ENCODE measurements at regions not wholly inside any gene's neighbourhood (a gene's known extent, or its start where the extent isn't known, plus 50 kb on each side); places are given as distances from the start of the nearest gene placed in this dataset.

DNA sequence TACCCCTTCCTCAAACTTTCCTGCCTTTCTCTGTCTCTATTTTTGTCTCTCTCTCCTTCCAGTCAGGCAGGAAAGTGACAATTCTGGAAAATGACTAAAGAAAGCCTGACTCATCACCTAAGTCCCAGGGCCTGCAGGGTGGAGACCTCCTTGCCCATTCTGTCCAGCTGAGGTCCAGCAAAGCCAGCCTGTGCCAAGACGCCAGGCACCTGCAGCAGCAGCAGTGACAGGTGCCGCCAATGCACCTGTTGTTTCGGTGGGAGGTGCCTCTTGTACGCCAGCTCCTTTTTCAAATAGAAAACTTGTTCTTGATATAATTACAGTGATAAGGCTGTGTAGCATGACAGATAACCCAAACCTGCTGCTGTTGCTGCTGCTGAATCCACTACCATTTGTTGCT lies 501.3 kb downstream of the NTRK3 start:
- no peak overlapping the region for H3K4me3 ChIP-seq (ENCODE audit: low read length)
- no peaks in the 10 kb centered on the region for H3K79me2 ChIP-seq (replicated peaks; ENCODE audit: insufficient read depth, low read length)
- H3K9ac ChIP-seq (ENCODE audit: low read length), result no peak overlapping the region
- H3K36me3 ChIP-seq (ENCODE audit: insufficient read depth, low read length), result no peaks in the 10 kb centered on the region
- no peak overlapping the region for H3K4me2 ChIP-seq (ENCODE audit: low read length)
- H3K27ac ChIP-seq (ENCODE audit: low read length), result no peak overlapping the region
- no peaks in the 10 kb centered on the region for H4K20me1 ChIP-seq (ENCODE audit: insufficient read depth)
- H3K9me2 ChIP-seq (ENCODE audit: insufficient read depth, low read length), result no peaks in the 10 kb centered on the region
- H3K27me3 ChIP-seq (ENCODE audit: insufficient read depth, low read depth, low read length), result no peaks in the 10 kb centered on the region
- H3K9me3 ChIP-seq (ENCODE audit: low read length), result no peaks in the 10 kb centered on the region
- H3F3A ChIP-seq (ENCODE audit: insufficient read depth, low read length, poor library complexity, severe bottlenecking), result no peaks in the 10 kb centered on the region
- no peak for TF ChIP-seq EZH2 (IDR thresholded peaks at IDR 0.05; ENCODE audit: borderline replicate concordance, insufficient read depth, low read length, poor library complexity, severe bottlenecking)
- TF ChIP-seq TAF1 (IDR thresholded peaks at IDR 0.05; ENCODE audit: low read depth), result no peak
- TF ChIP-seq, protein P1, sequence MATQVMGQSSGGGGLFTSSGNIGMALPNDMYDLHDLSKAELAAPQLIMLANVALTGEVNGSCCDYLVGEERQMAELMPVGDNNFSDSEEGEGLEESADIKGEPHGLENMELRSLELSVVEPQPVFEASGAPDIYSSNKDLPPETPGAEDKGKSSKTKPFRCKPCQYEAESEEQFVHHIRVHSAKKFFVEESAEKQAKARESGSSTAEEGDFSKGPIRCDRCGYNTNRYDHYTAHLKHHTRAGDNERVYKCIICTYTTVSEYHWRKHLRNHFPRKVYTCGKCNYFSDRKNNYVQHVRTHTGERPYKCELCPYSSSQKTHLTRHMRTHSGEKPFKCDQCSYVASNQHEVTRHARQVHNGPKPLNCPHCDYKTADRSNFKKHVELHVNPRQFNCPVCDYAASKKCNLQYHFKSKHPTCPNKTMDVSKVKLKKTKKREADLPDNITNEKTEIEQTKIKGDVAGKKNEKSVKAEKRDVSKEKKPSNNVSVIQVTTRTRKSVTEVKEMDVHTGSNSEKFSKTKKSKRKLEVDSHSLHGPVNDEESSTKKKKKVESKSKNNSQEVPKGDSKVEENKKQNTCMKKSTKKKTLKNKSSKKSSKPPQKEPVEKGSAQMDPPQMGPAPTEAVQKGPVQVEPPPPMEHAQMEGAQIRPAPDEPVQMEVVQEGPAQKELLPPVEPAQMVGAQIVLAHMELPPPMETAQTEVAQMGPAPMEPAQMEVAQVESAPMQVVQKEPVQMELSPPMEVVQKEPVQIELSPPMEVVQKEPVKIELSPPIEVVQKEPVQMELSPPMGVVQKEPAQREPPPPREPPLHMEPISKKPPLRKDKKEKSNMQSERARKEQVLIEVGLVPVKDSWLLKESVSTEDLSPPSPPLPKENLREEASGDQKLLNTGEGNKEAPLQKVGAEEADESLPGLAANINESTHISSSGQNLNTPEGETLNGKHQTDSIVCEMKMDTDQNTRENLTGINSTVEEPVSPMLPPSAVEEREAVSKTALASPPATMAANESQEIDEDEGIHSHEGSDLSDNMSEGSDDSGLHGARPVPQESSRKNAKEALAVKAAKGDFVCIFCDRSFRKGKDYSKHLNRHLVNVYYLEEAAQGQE (IDR thresholded peaks at IDR 0.05; ENCODE audit: borderline replicate concordance), result no peak
- no peak overlapping the region for H2AFZ ChIP-seq (ENCODE audit: low read depth, low read length)

DNA sequence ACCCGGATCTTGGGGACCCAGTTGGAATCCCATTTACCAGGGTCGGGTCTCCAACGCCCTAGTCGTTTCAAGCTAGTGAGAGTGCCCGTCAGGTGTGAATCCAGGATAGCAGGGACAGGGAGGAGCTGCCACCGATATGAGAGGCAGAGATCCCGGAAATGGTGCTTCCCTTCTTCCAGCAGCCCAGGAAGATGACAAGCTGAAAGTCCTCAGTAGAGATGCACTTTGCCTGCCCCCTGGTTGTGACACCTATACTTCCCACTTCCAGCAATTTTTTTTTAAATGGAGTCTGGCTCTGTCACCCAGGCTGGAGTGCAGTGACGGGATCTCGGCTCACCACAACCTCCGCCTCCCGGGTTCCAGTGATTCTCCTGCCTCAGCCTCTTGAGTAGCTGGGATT lies 503.0 kb downstream of the NTRK3 start:
- Histone ChIP-seq H3K27me3 (ENCODE audit: insufficient read depth, low read depth, low read length) (no peaks in the 10 kb centered on the region), H4K20me1 (ENCODE audit: insufficient read depth) (no peaks in the 10 kb centered on the region), H3K9me3 (ENCODE audit: low read length) (no peaks in the 10 kb centered on the region), H3K79me2 (replicated peaks; ENCODE audit: insufficient read depth, low read length) (no peaks in the 10 kb centered on the region), H3K9me2 (ENCODE audit: insufficient read depth, low read length) (no peaks in the 10 kb centered on the region), H3K9ac (ENCODE audit: low read length) (no peak overlapping the region), H2AFZ (ENCODE audit: low read depth, low read length) (no peak overlapping the region), H3K4me2 (ENCODE audit: low read length) (no peak overlapping the region), H3F3A (ENCODE audit: insufficient read depth, low read length, poor library complexity, severe bottlenecking) (no peaks in the 10 kb centered on the region), H3K4me3 (ENCODE audit: low read length) (no peak overlapping the region), H3K36me3 (ENCODE audit: insufficient read depth, low read length) (no peaks in the 10 kb centered on the region), H3K27ac (ENCODE audit: low read length) (no peak overlapping the region)
- TF ChIP-seq TAF1 (IDR thresholded peaks at IDR 0.05; ENCODE audit: low read depth) (no peak), MXI1 (conservative IDR thresholded peaks at IDR 0.05; ENCODE audit: poor library complexity, severe bottlenecking) (no peak), SMC3 (conservative IDR thresholded peaks at IDR 0.05; ENCODE audit: poor library complexity) (no peak), RAD21 (conservative IDR thresholded peaks at IDR 0.05) (no peak), POLR2AphosphoS5 (IDR thresholded peaks at IDR 0.05) (no peak), EP300 (conservative IDR thresholded peaks at IDR 0.05; ENCODE audit: poor library complexity, severe bottlenecking) (no peak), EZH2 (IDR thresholded peaks at IDR 0.05; ENCODE audit: borderline replicate concordance, insufficient read depth, low read length, poor library complexity, severe bottlenecking) (no peak)
- TF ChIP-seq, protein P1 (IDR thresholded peaks at IDR 0.05; ENCODE audit: borderline replicate concordance), result no peak
- TF ChIP-seq, protein P2, sequence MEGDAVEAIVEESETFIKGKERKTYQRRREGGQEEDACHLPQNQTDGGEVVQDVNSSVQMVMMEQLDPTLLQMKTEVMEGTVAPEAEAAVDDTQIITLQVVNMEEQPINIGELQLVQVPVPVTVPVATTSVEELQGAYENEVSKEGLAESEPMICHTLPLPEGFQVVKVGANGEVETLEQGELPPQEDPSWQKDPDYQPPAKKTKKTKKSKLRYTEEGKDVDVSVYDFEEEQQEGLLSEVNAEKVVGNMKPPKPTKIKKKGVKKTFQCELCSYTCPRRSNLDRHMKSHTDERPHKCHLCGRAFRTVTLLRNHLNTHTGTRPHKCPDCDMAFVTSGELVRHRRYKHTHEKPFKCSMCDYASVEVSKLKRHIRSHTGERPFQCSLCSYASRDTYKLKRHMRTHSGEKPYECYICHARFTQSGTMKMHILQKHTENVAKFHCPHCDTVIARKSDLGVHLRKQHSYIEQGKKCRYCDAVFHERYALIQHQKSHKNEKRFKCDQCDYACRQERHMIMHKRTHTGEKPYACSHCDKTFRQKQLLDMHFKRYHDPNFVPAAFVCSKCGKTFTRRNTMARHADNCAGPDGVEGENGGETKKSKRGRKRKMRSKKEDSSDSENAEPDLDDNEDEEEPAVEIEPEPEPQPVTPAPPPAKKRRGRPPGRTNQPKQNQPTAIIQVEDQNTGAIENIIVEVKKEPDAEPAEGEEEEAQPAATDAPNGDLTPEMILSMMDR (IDR thresholded peaks at IDR 0.05; ENCODE audit: poor library complexity, severe bottlenecking), result no peak

All from neural cell (in vitro differentiated cells).